GM21390 (cell line): ENCODE measurements at regions not wholly inside any gene's neighbourhood (a gene's known extent, or its start where the extent isn't known, plus 50 kb on each side); places are given as distances from the start of the nearest gene placed in this dataset.
"Not testable (repeated sequence)": the region's sequence is repeated elsewhere in the genome, so short reads cannot be mapped to it uniquely, and the experiment has no call there.

Source experiments
- ATAC-seq: cut with Tn5 transposase; IDR thresholded peaks from one replicate; pipeline ENCODE4 v1.9.1; 2021; ENCODE audit not compliant: unreplicated experiment

GRCh38 chr13:81138353-81138980, 797.5 kb upstream of the SPRY2 start:
- ATAC-seq: no peak

GRCh38 chr13:81133066-81133465, 792.1 kb upstream of the SPRY2 start:
- no peak for ATAC-seq

- no peak for ATAC-seq
These were observed 776.5 kb upstream of the SPRY2 start for GRCh38 chr13:81117416-81117815.

- ATAC-seq: no peak
These were observed 775.7 kb upstream of the SPRY2 start for GRCh38 chr13:81116461-81117282.

GRCh38 chr13:81109026-81109425, 768.1 kb upstream of the SPRY2 start:
- no peak for ATAC-seq

- no peak for ATAC-seq
These were observed 765.4 kb upstream of the SPRY2 start for GRCh38 chr13:81106348-81106747.

- ATAC-seq: no peak
These were observed 763.2 kb upstream of the SPRY2 start for GRCh38 chr13:81104035-81104715.

GRCh38 chr13:81102066-81102465, 761.1 kb upstream of the SPRY2 start:
- ATAC-seq: not testable (repeated sequence)

- no peak for ATAC-seq
These were observed 748.6 kb upstream of the SPRY2 start for GRCh38 chr13:81089371-81090157.

- no peak for ATAC-seq
These were observed 740.1 kb upstream of the SPRY2 start for GRCh38 chr13:81080911-81081454.

GRCh38 chr13:81078048-81078447, 737.1 kb upstream of the SPRY2 start:
- no peak for ATAC-seq

GRCh38 chr13:81069822-81070221, 728.9 kb upstream of the SPRY2 start:
- ATAC-seq: not testable (repeated sequence)

- ATAC-seq: no peak
These were observed 718.0 kb upstream of the SPRY2 start for GRCh38 chr13:81058916-81059290.

GRCh38 chr13:81058211-81058915, 717.4 kb upstream of the SPRY2 start:
- ATAC-seq: no peak

GRCh38 chr13:81051873-81052272, 710.9 kb upstream of the SPRY2 start:
- no peak for ATAC-seq

- ATAC-seq: no peak
These were observed 707.1 kb upstream of the SPRY2 start for GRCh38 chr13:81048026-81048461.

GRCh38 chr13:81041761-81042160, 700.8 kb upstream of the SPRY2 start:
- ATAC-seq: no peak

- no peak for ATAC-seq
These were observed 691.1 kb upstream of the SPRY2 start for GRCh38 chr13:81031996-81032395.

GRCh38 chr13:81025091-81025490, 684.2 kb upstream of the SPRY2 start:
- ATAC-seq: no peak

- ATAC-seq: no peak
These were observed 680.4 kb upstream of the SPRY2 start for GRCh38 chr13:81021284-81021840.
